NT2/D1 (cell line): ENCODE measurements at regions not wholly inside any gene's neighbourhood (a gene's known extent, or its start where the extent isn't known, plus 50 kb on each side); places are given as distances from the start of the nearest gene placed in this dataset.

ENCODE experiments used
- YY1 ChIP-seq: IDR thresholded peaks from 2 replicates; pipeline ENCODE4 v1.6.1; 2011; ENCODE audit not compliant: insufficient read length, insufficient read depth
- ZNF274 ChIP-seq: IDR thresholded peaks from 2 replicates; pipeline ENCODE4 v1.6.1; 2011; ENCODE audit warnings: mild to moderate bottlenecking, low read depth, low read length

DNA sequence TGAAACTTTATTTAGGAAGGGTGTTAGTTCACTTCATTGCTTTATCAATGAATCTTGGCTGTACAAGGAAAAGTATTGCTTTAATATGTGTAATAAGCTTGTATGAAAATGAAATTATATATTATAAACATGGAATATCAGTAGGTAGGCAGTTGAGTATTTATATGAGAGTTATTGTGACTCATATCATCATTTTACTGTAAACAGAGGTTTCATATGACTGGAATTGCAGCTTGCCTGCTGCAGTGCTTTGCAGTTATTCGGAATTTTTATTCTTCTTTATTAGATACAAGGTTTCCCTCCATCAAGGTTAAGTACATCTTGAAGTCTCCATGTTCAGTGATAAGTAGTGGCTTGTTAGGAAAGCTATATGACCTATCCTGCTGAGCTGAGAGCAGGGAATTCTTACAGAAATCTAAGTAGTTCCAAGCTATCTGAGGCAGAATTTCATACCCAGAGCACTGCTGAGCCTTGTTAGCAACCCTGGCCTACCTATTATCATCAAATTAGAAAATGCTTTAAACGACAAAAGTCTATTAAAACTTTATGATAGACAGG is 111.2 kb downstream of the MGST1 start:
- TF ChIP-seq YY1, result no peak
- TF ChIP-seq ZNF274, result no peak
